DMS79 (cell line): ENCODE measurements at regions not wholly inside any gene's neighbourhood (a gene's known extent, or its start where the extent isn't known, plus 50 kb on each side); places are given as distances from the start of the nearest gene placed in this dataset.

ENCODE experiments used
- DNase-seq: peaks from one replicate; lab custom pipeline; 2025; lab: John Stamatoyannopoulos, UW

GRCh38 chr12:77571768-77572167 is 258.9 kb upstream of the NAV3 start:
- no peak for DNase-seq

- no peak for DNase-seq
These were observed 259.6 kb upstream of the NAV3 start for GRCh38 chr12:77571127-77571526.

- DNase-seq: no peak
These were observed 260.8 kb upstream of the NAV3 start for GRCh38 chr12:77569876-77570275.

- no peak for DNase-seq
These were observed 270.0 kb upstream of the NAV3 start for GRCh38 chr12:77560714-77561113.

GRCh38 chr12:77559400-77560074 is 271.2 kb upstream of the NAV3 start:
- no peak for DNase-seq

GRCh38 chr12:77555074-77555473 is 275.6 kb upstream of the NAV3 start:
- no peak for DNase-seq

- peak; percentile 52 for DNase-seq
These were observed 276.6 kb upstream of the NAV3 start for GRCh38 chr12:77553976-77554619.

- no peak for DNase-seq
These were observed 281.1 kb upstream of the NAV3 start for GRCh38 chr12:77549383-77550128.

GRCh38 chr12:77548797-77549196 is 281.9 kb upstream of the NAV3 start:
- no peak for DNase-seq

- DNase-seq: no peak
These were observed 290.6 kb upstream of the NAV3 start for GRCh38 chr12:77540097-77540496.

GRCh38 chr12:77537663-77538062 is 293.0 kb upstream of the NAV3 start:
- DNase-seq: no peak

- no peak for DNase-seq
These were observed 295.0 kb upstream of the NAV3 start for GRCh38 chr12:77535734-77536133.

- DNase-seq: no peak
These were observed 298.8 kb upstream of the NAV3 start for GRCh38 chr12:77531912-77532311.

GRCh38 chr12:77522247-77522646 is 308.4 kb upstream of the NAV3 start:
- DNase-seq: no peak

- DNase-seq: no peak
These were observed 309.1 kb upstream of the NAV3 start for GRCh38 chr12:77521508-77522115.

- peak; percentile 84 for DNase-seq
These were observed 316.2 kb upstream of the NAV3 start for GRCh38 chr12:77514511-77514910.

- peak; percentile 19 for DNase-seq
These were observed 319.7 kb upstream of the NAV3 start for GRCh38 chr12:77510985-77511384.

- peak; percentile 52 for DNase-seq
These were observed 326.2 kb upstream of the NAV3 start for GRCh38 chr12:77504466-77504865.

- DNase-seq: no peak
These were observed 330.6 kb upstream of the NAV3 start for GRCh38 chr12:77500089-77500488.

- DNase-seq: no peak
These were observed 333.0 kb upstream of the NAV3 start for GRCh38 chr12:77497647-77498046.

- DNase-seq: no peak
These were observed 334.0 kb upstream of the NAV3 start for GRCh38 chr12:77496714-77497113.

- DNase-seq: peak; percentile 32
These were observed 336.4 kb upstream of the NAV3 start for GRCh38 chr12:77494296-77494695.
